ENCODE measurements at regions not wholly inside any gene's neighbourhood (a gene's known extent, or its start where the extent isn't known, plus 50 kb on each side); places are given as distances from the start of the nearest gene placed in this dataset.
A peak's percentile ranks its signal among the peaks of the same experiment; 100 is the strongest.
"Not testable (repeated sequence)": the region's sequence is repeated elsewhere in the genome, so short reads cannot be mapped to it uniquely, and the experiment has no call there.

DNA sequence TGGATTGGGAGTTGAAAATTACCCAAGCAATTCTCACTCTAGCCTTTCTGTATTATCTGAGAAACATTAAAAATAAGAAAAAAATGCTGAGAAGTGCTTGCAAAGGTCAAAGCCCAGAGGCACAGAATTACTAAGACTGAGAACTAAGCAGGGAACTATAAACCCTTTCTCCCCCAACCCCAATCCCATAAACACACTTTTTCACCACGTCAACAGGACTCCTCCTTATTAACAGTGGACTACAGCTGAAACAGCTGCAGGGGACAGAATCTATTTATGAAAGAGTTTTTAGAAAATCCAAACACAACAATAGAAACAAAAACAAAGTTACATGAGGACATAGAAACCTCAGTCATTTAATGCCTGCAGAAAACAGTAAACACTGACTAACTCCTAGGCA, 984.1 kb downstream of the TRAM1L1 start:
- DNase-seq = no peak

- no peak for DNase-seq
Measured at GRCh38 chr4:116099596-116099995, 985.8 kb downstream of the TRAM1L1 start.

DNA sequence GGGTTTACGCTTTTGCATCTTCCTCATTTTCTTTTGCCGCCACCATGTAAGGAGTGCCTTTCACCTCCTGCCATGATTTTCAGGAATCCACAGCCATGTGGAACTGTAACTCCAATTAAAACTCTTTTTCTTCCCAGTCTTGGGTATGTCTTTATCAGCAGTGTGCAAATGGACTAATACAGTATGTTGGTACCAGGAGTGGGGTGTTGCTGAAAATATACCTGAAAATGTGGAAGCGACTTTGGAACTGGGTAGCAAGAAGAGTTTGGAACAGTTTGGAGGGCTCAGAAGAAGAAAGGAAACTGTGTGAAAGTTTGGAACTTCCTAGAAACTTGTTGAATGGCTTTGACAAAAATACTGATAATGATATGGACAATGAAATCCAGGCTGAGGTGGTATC, 983.9 kb upstream of the NDST4 start:
- not testable (repeated sequence) for DNase-seq

GRCh38 chr4:116092961-116093360, 979.5 kb upstream of the NDST4 start:
- DNase-seq = no peak

GRCh38 chr4:116088771-116089170, 975.4 kb upstream of the NDST4 start:
- DNase-seq = no peak

DNA sequence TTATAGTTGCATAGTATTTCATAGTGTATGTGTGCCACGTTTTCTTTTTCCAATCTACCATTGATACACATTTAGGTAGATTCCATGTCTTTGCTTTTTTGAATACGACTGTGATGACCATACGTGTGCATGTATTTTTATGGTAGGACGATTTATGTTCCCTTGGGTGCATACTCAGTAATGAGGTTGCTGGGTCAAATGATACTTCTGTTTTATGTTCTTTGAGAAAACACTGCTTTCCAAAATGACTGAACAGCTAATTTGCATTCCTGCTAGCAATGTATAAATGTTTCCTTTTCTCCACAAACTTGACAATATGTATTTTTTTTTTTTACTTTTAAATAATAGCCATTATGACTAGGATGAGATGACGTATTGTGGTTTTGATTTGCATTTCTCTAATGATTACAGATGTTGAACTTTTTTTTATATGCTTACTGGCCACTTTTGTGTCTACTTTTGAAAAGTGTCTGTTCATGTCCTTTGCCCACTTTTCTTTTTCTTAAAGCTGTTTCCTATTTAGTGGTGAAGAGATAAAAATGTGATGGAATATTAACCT, 969.5 kb upstream of the NDST4 start:
- DNase-seq = no peak

- no peak for DNase-seq
Measured at GRCh38 chr4:116073051-116073450, 959.6 kb upstream of the NDST4 start.

GRCh38 chr4:116070283-116070682, 956.9 kb upstream of the NDST4 start:
- DNase-seq = no peak

GRCh38 chr4:116066711-116067245, 953.4 kb upstream of the NDST4 start:
- no peak for DNase-seq

DNA sequence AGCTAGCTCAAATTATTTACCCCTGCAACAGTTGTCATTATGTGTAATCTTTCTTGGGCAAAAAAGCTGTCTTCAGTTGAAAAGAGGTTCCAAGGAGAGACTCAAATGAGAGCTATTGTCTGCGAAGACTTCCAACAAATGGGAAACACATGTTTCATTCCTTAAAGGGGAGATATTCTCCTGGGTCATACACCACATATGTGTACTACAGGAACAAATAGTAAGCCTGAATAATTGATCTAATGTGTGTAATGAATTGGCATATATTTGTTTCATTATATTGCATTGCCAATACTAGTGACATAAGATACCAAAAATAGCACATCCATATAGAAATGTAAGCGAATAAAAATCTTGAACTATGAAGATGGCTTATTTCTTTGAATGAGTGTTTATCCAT, 950.9 kb upstream of the NDST4 start:
- DNase-seq = no peak

GRCh38 chr4:116059361-116059760, 945.9 kb upstream of the NDST4 start:
- DNase-seq = no peak

- DNase-seq = no peak
Measured at GRCh38 chr4:116058129-116058528, 944.7 kb upstream of the NDST4 start.

GRCh38 chr4:116055857-116056827, 942.7 kb upstream of the NDST4 start:
- DNase-seq = peak; percentile 46

- DNase-seq = no peak
Measured at GRCh38 chr4:116027311-116027710, 913.9 kb upstream of the NDST4 start.

DNA sequence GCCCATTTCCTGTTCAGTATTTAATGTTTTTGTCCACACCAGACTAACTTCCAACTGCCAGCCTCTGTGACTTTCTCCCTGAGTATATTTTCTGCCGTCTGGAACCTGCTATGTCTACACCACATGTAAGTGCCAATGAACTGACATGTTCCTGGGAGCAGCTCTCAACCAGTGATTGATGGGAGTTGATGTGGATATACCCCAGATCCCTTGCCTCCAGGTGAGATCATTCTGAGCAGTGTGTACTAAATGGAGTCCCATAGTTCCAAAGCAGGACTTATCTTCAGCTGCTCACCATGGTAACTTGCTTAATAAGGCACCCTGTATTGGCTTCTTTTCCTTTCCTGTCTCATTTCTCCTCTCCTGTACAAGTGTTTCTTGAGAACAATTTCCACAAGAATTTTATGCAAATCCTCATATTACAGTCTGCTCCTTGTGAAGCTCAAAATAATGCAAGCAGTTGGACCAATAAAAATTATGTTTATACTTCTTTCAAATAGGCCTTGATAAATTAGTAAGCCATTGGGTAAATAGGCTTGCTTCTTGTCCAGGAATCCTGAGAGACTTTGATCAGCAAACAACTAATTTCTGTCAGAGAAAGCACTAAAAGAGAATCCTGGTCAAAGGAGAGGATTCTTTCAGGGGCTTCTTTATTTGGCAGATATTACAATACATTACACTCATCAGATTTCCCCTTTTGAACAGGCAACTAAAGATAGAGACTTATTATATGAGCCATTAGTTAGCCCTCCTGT, 911.7 kb upstream of the NDST4 start:
- no peak for DNase-seq

DNA sequence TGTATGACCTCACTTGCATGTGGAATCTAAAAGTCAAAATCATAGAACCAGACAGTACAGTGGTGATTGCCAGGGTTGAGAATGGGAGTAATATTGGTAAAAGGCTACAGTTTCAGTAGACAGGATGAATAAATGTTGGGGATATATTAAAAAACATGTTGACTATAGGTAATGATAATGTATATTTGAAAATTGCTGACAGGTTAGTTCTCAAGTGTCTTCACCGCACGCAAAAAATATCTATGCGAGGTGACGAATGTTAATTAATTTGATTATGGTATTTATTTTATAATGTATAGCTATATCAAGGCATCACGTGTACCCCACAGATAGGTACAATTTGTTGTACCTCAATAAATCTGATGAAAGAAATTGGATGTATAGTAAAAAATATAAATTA, 909.6 kb upstream of the NDST4 start:
- no peak for DNase-seq

DNA sequence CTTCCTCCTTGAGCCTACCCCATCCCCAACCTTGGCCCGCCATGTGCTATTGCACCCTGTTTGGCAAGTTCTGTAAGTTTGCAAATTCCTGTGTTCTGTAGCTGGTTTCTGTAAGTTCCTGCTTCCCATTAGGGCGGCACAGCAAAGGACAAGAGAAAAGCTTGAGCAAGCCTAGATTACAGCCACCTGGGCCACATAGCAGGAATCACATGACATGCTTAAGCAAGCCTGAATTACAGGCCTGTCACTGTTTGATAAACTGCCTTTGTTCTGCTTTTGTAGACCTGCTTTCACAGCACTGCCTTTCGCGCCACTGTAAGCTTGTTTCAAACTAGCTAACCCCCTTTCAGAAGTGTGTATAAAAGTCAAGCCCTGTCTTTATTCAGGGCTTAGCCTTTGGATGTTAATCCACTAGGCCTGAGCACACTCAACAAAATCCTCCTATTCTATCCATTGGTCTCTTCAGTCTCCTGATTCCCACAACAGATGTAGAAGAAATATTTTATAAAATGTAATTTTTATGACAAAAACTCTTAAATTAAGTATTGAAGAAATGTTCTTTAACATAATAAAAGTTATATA, 906.8 kb upstream of the NDST4 start:
- DNase-seq = peak; percentile 15

DNA sequence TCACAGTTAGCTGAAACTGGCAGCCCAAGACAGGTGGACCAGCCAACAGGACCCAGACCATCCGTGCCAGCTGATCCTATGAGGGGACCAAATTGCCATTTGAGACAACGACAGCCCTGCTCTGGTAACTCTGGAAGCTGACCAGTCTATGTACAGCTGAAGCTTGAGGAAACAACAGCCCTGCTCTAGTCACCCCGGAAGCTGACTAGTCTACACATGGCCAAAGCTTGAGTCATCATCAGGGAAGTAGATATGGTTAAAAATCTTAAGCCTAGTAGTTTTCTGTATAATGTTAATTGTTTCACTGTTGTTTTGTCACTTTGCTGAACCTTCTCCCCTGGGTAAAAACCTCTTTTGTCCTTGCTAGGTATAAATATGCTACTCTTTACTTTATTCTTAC, 905.4 kb upstream of the NDST4 start:
- DNase-seq = no peak

DNA sequence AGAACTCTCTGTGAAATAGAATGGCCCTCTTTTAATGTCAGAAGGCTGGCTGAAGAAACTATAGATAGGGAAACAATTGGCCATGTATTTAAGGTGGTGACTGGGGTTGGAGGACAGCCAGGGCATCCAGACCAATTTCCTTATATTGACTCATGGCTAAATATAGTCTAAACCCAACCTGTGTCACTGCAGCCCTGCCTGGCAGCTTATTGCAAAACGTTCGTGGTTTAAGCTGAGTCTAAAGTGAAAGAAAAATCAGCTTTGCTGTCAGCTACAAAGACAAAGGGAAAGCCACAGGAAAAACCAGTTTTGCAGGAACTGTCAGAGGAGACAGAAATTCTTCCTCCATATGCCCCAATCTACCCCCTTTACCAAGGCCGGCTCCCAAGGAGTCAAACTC, 902.8 kb upstream of the NDST4 start:
- peak; percentile 25 for DNase-seq

GRCh38 chr4:116015549-116015948, 902.1 kb upstream of the NDST4 start:
- DNase-seq = no peak

GRCh38 chr4:116015062-116015461, 901.6 kb upstream of the NDST4 start:
- DNase-seq = peak; percentile 1

DNA sequence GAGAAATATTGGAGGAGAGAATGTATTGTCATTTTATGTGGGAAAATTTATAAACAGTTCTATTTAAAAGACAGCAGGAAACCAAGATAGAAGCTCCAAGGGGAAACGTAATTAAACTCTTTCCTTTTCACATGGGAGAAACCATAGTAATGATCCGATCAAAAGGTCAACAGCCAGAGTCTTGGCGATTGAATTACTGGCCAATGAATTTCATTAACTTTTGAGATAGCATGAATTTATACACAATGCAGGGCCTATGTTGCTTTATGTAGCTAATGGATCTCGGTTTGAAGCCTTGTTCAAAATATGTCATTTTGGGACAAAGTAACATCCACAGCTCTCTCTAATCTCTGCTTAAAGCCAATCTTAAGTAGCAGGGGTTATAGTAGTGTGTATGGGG, 897.5 kb upstream of the NDST4 start:
- DNase-seq = no peak

DNA sequence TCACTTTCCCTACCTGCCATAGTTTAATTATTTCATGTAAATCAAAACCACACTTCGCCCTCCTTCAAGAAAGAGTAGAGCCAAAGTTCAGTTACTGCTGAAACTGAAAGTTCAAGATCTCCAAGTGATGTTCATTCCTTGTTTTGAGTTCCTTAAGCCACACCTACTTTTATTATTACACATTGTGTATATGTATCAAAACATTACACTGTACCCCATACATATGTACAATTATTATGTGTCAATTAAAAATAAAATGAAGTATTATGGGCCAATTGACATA, 892.3 kb upstream of the NDST4 start:
- DNase-seq = no peak
